ENCODE measurements at regions not wholly inside any gene's neighbourhood (a gene's known extent, or its start where the extent isn't known, plus 50 kb on each side); places are given as distances from the start of the nearest gene placed in this dataset.

GRCh38 chr10:21424459-21424861 is 101.0 kb downstream of the SKIDA1 start:
- no peaks in the 10 kb centered on the region for H4K20me1 ChIP-seq (ENCODE audit: control insufficient read depth, extremely low read depth, insufficient read depth, low read length)
- H3K36me3 ChIP-seq (ENCODE audit: control insufficient read depth, insufficient read depth, low read length): no peaks in the 10 kb centered on the region
- TF ChIP-seq CTCF (conservative IDR thresholded peaks at IDR 0.05 in 1 of 2, IDR thresholded peaks at IDR 0.05 in 1 of 2; ENCODE audit: low read depth in 1 of 2, low read length in 2 of 2) (no peak), EZH2 (IDR thresholded peaks at IDR 0.05; ENCODE audit: low read length, missing control alignments) (no peak)
- no peak overlapping the region for H3K4me3 ChIP-seq (replicated peaks in 1 of 4; ENCODE audit: control extremely low read depth in 1 of 4, insufficient read depth in 1 of 4, low read depth in 3 of 4, low read length in 4 of 4)
- peaks cover 6% of the 10 kb centered on the region for H3K4me1 ChIP-seq (ENCODE audit: control insufficient read depth, extremely low read depth, insufficient read depth, low read length)
- H2AFZ ChIP-seq (ENCODE audit: low read length): no peak overlapping the region
- H3K9ac ChIP-seq (ENCODE audit: insufficient read depth, low read length): no peak overlapping the region
- H3K79me2 ChIP-seq (ENCODE audit: control insufficient read depth, insufficient read depth, low read length): no peaks in the 10 kb centered on the region
- no peak overlapping the region for H3K27ac ChIP-seq (ENCODE audit: insufficient read depth, low read length)
- H3K27me3 ChIP-seq (ENCODE audit: control insufficient read depth, insufficient read depth, low read length): no peaks in the 10 kb centered on the region
- H3K4me2 ChIP-seq (ENCODE audit: extremely low read depth, insufficient read depth, low read length): peak overlapping the region; percentile 21
- peak; percentile 39 to 46 for DNase-seq (ENCODE audit: low read depth in 2 of 2)
- no peaks in the 10 kb centered on the region for H3K9me3 ChIP-seq (ENCODE audit: control insufficient read depth, insufficient read depth, low read depth, low read length)

GRCh38 chr10:21423850-21424249 is 101.6 kb downstream of the SKIDA1 start:
- Histone ChIP-seq H3K4me2 (ENCODE audit: extremely low read depth, insufficient read depth, low read length) (no peak overlapping the region), H2AFZ (ENCODE audit: low read length) (no peak overlapping the region), H4K20me1 (ENCODE audit: control insufficient read depth, extremely low read depth, insufficient read depth, low read length) (no peaks in the 10 kb centered on the region), H3K9ac (ENCODE audit: insufficient read depth, low read length) (no peak overlapping the region), H3K4me1 (ENCODE audit: control insufficient read depth, extremely low read depth, insufficient read depth, low read length) (peaks cover 6% of the 10 kb centered on the region), H3K9me3 (ENCODE audit: control insufficient read depth, insufficient read depth, low read depth, low read length) (no peaks in the 10 kb centered on the region), H3K36me3 (ENCODE audit: control insufficient read depth, insufficient read depth, low read length) (no peaks in the 10 kb centered on the region), H3K27ac (ENCODE audit: insufficient read depth, low read length) (no peak overlapping the region), H3K79me2 (ENCODE audit: control insufficient read depth, insufficient read depth, low read length) (no peaks in the 10 kb centered on the region), H3K4me3 (replicated peaks in 1 of 4; ENCODE audit: control extremely low read depth in 1 of 4, insufficient read depth in 1 of 4, low read depth in 3 of 4, low read length in 4 of 4) (no peak overlapping the region), H3K27me3 (ENCODE audit: control insufficient read depth, insufficient read depth, low read length) (no peaks in the 10 kb centered on the region)
- no peak for DNase-seq (ENCODE audit: low read depth in 2 of 2)
- TF ChIP-seq EZH2 (IDR thresholded peaks at IDR 0.05; ENCODE audit: low read length, missing control alignments) (no peak), CTCF (conservative IDR thresholded peaks at IDR 0.05 in 1 of 2, IDR thresholded peaks at IDR 0.05 in 1 of 2; ENCODE audit: low read depth in 1 of 2, low read length in 2 of 2) (no peak)

- no peaks in the 10 kb centered on the region for H3K36me3 ChIP-seq (ENCODE audit: control insufficient read depth, insufficient read depth, low read length)
- no peaks in the 10 kb centered on the region for H3K27me3 ChIP-seq (ENCODE audit: control insufficient read depth, insufficient read depth, low read length)
- H3K79me2 ChIP-seq (ENCODE audit: control insufficient read depth, insufficient read depth, low read length): no peaks in the 10 kb centered on the region
- H3K9ac ChIP-seq (ENCODE audit: insufficient read depth, low read length): no peak overlapping the region
- H3K4me3 ChIP-seq (replicated peaks in 1 of 4; ENCODE audit: control extremely low read depth in 1 of 4, insufficient read depth in 1 of 4, low read depth in 3 of 4, low read length in 4 of 4): no peak overlapping the region
- H4K20me1 ChIP-seq (ENCODE audit: control insufficient read depth, extremely low read depth, insufficient read depth, low read length): no peaks in the 10 kb centered on the region
- H3K9me3 ChIP-seq (ENCODE audit: control insufficient read depth, insufficient read depth, low read depth, low read length): no peaks in the 10 kb centered on the region
- no peak for TF ChIP-seq CTCF (conservative IDR thresholded peaks at IDR 0.05 in 1 of 2, IDR thresholded peaks at IDR 0.05 in 1 of 2; ENCODE audit: low read depth in 1 of 2, low read length in 2 of 2)
- no peak for TF ChIP-seq EZH2 (IDR thresholded peaks at IDR 0.05; ENCODE audit: low read length, missing control alignments)
- no peak overlapping the region for H3K4me2 ChIP-seq (ENCODE audit: extremely low read depth, insufficient read depth, low read length)
- H2AFZ ChIP-seq (ENCODE audit: low read length): no peak overlapping the region
- no peak for DNase-seq (ENCODE audit: low read depth in 2 of 2)
- H3K27ac ChIP-seq (ENCODE audit: insufficient read depth, low read length): no peak overlapping the region
- peaks cover 6% of the 10 kb centered on the region for H3K4me1 ChIP-seq (ENCODE audit: control insufficient read depth, extremely low read depth, insufficient read depth, low read length)
These were observed 102.1 kb downstream of the SKIDA1 start for GRCh38 chr10:21423338-21423737.
